HCT116 (cell line): ENCODE measurements at regions not wholly inside any gene's neighbourhood (a gene's known extent, or its start where the extent isn't known, plus 50 kb on each side); places are given as distances from the start of the nearest gene placed in this dataset.

Experiments used
- ATAC-seq: fragments of 200-7000 bp; cut with Tn5 transposase; 2 replicates; pipeline ENCODE4 v1.9.1; 2020; ENCODE audit warnings: mild to moderate bottlenecking, moderate library complexity
- BruUV-seq: library from RNA; stranded (reverse); fragments of 400-500 nt; replicated peaks from 2 replicates; lab custom pipeline; 2021; lab: Mats Ljungman, UMichigan
- CTCF ChIA-PET: fragments of 300-600 bp; sonication (Branson Sonifier 250); formaldehyde crosslinking; loops from one replicate; lab custom pipeline; 2021; ENCODE audit warnings: antibody characterized with exemption; lab: Charles Lee
- POLR2A ChIA-PET: fragments of 300-600, 350-600 bp; sonication (Branson Sonifier 250); formaldehyde crosslinking; loops from one replicate; lab custom pipeline; 2021; ENCODE audit warnings: antibody characterized with exemption; lab: Charles Lee
- RAD21 ChIA-PET, 2 experiments: fragments of 300-600 bp; sonication (Branson Sonifier 250); formaldehyde crosslinking; loops; one replicate each; lab custom pipeline; 2023; ENCODE audit warnings: low total read pairs in 2 of 2; ENCODE audit not compliant: uncharacterized antibody in 2 of 2, unreplicated experiment in 2 of 2, low non-redundant PET in 1 of 2; lab: Charles Lee
- DNase-seq: peaks from one replicate; pipeline ENCODE4 v3.0.0-alpha.2; 2010; ENCODE audit warnings: low read depth, low spot score
- H2AFZ ChIP-seq: fragments of 200-600 bp; shearing (Covaris generic), sonication (generic); 2 replicates; pipeline ENCODE4 v1.6.1; 2017; ENCODE audit warnings: low read depth, mixed run types, mixed read lengths, antibody characterized with exemption, low read length; ENCODE audit not compliant: poor library complexity, severe bottlenecking
- H3K27ac ChIP-seq: 2 replicates; pipeline ENCODE4 v1.5.1; 2012; ENCODE audit warnings: low read depth, low read length
- H3K27me3 ChIP-seq: fragments of 200-600 bp; sonication (generic); 2 replicates; pipeline ENCODE4 v1.6.1; 2016; ENCODE audit warnings: mixed run types, low read length, mixed read lengths; ENCODE audit not compliant: insufficient read depth
- H3K36me3 ChIP-seq, 2 experiments: fragments of 200-500 bp in 1 of 2; fragments of 200-600 bp in 1 of 2; sonication (Bioruptor generic) in 1 of 2; sonication (generic) in 1 of 2; 2 replicates each; pipeline versions ENCODE4 v1.5.1 to v1.6.1; 2014 to 2016; ENCODE audit warnings: low read length in 2 of 2, inconsistent platforms in 1 of 2, mixed read lengths in 1 of 2, mixed run types in 1 of 2; ENCODE audit not compliant: insufficient read depth in 2 of 2, control insufficient read depth in 1 of 2
- H3K4me1 ChIP-seq, 2 experiments: fragments of 200-600 bp in 1 of 2; sonication (generic) in 1 of 2; 2 replicates each; pipeline versions ENCODE4 v1.5.1 to v1.6.1; 2012 to 2017; ENCODE audit warnings: low read length in 2 of 2, inconsistent platforms in 1 of 2, mild to moderate bottlenecking in 1 of 2, mixed read lengths in 1 of 2, mixed run types in 1 of 2, moderate library complexity in 1 of 2; ENCODE audit not compliant: insufficient read depth in 2 of 2, control insufficient read depth in 1 of 2
- H3K4me2 ChIP-seq: fragments of 200-600 bp; sonication (generic); 2 replicates; pipeline ENCODE4 v1.6.1; 2017; ENCODE audit warnings: mixed run types, low read length, mixed read lengths
- H3K4me3 ChIP-seq, 2 experiments: fragments of 200-600 bp in 1 of 2; sonication (generic) in 1 of 2; replicated peaks in 1 of 2; 2 replicates each; pipeline ENCODE4 v1.5.1; 2011 to 2016; ENCODE audit warnings: low read length in 2 of 2, control low read depth in 1 of 2, low read depth in 1 of 2, mild to moderate bottlenecking in 1 of 2, mixed read lengths in 1 of 2, mixed run types in 1 of 2
- H3K79me2 ChIP-seq: fragments of 200-600 bp; sonication (generic); 2 replicates; pipeline ENCODE4 v1.6.1; 2017; ENCODE audit warnings: mild to moderate bottlenecking, mixed run types, low read length, moderate library complexity, mixed read lengths; ENCODE audit not compliant: insufficient read depth
- H3K9ac ChIP-seq: fragments of 200-600 bp; sonication (generic); 2 replicates; pipeline ENCODE4 v1.6.1; 2016; ENCODE audit warnings: low read length, mixed read lengths
- H3K9me2 ChIP-seq: fragments of 200-600 bp; sonication (generic), shearing (Covaris generic); 2 replicates; pipeline ENCODE4 v1.6.1; 2017; ENCODE audit warnings: mixed run types, mild to moderate bottlenecking, moderate library complexity; ENCODE audit not compliant: insufficient read depth
- H3K9me3 ChIP-seq, 2 experiments: fragments of 200-500 bp in 1 of 2; fragments of 200-600 bp in 1 of 2; sonication (Bioruptor generic) in 1 of 2; sonication (generic) in 1 of 2; 2 replicates each; pipeline ENCODE4 v1.6.1; 2014 to 2017; ENCODE audit warnings: low read length in 2 of 2, mixed read lengths in 2 of 2, inconsistent platforms in 1 of 2, low read depth in 1 of 2, mild to moderate bottlenecking in 1 of 2, mixed run types in 1 of 2, moderate library complexity in 1 of 2; ENCODE audit not compliant: control insufficient read depth in 1 of 2, insufficient read depth in 1 of 2
- H4K20me1 ChIP-seq: fragments of 200-600 bp; sonication (generic), shearing (Covaris generic); 2 replicates; pipeline ENCODE4 v1.6.1; 2017; ENCODE audit warnings: mixed run types, mild to moderate bottlenecking, moderate library complexity; ENCODE audit not compliant: insufficient read depth
- CEBPB ChIP-seq: IDR thresholded peaks from 2 replicates; pipeline ENCODE4 v1.6.1; 2012; ENCODE audit warnings: low read depth
- ELF1 ChIP-seq: IDR thresholded peaks from 2 replicates; pipeline ENCODE4 v1.6.1; 2012; ENCODE audit warnings: low read depth, borderline replicate concordance
- POLR2A ChIP-seq: IDR thresholded peaks from 2 replicates; pipeline ENCODE4 v1.7.0; 2011; ENCODE audit warnings: borderline replicate concordance; ENCODE audit not compliant: insufficient read depth, insufficient read length; ENCODE audit errors: extremely low read depth
- POLR2AphosphoS5 ChIP-seq: IDR thresholded peaks from 2 replicates; pipeline ENCODE4 v1.6.1; 2011; ENCODE audit warnings: mild to moderate bottlenecking, low read depth, low read length, moderate library complexity
- REST ChIP-seq: IDR thresholded peaks from 2 replicates; pipeline ENCODE4 v1.6.1; 2012; ENCODE audit warnings: low read depth
- SIN3A ChIP-seq: IDR thresholded peaks from 2 replicates; pipeline ENCODE4 v1.6.1; 2012; ENCODE audit warnings: low read depth
- ZFX ChIP-seq: fragments of 450-650 bp; IDR thresholded peaks from 2 replicates; pipeline ENCODE4 v1.6.1; 2017
- ZNF274 ChIP-seq: fragments of 200-500 bp; sonication (Bioruptor generic); IDR thresholded peaks from 2 replicates; pipeline ENCODE4 v1.6.1; 2014; ENCODE audit warnings: mild to moderate bottlenecking, low read depth, low read length, inconsistent platforms
- intact Hi-C: fragments of 100-400 bp; cut with micrococcal nuclease; formaldehyde crosslinking; loops from 2 replicates; pipeline ENCODE4 v1.10.0; 2022

- Histone ChIP-seq H3K79me2 (no peaks in the 10 kb centered on the region), H3K27me3 (no peaks in the 10 kb centered on the region), H3K4me2 (no peak overlapping the region), H2AFZ (no peak overlapping the region), H4K20me1 (no peaks in the 10 kb centered on the region), H3K9me2 (no peaks in the 10 kb centered on the region), H3K4me3 (no peak overlapping the region), H3K4me1 (no peaks in the 10 kb centered on the region), H3K27ac (no peak overlapping the region), H3K9ac (no peak overlapping the region), H3K36me3 (no peaks in the 10 kb centered on the region), H3K9me3 (peaks cover 3 to 8% of the 10 kb centered on the region in 2 experiments; a peak in 2 of 4 replicates)
- POLR2A ChIA-PET: no interaction called here
- RAD21 ChIA-PET: no interaction called here
- ATAC-seq: no peak
- no TSS peak for BruUV-seq
- DNase-seq: no peak
- intact Hi-C loops: loop anchor here (10.0 kb wide), 1 partner anchor 66 kb away; no protein-coding TSS in a partner anchor
- TF ChIP-seq ZNF274 (no peak), POLR2AphosphoS5 (no peak), SIN3A (no peak), CEBPB (no peak), REST (no peak), POLR2A (no peak), ELF1 (no peak), ZFX (no peak)
- CTCF ChIA-PET: no interaction called here
Observed at GRCh38 chr1:106111044-106111443, 945.4 kb upstream of the PRMT6 start.
